ENCODE measurements at regions not wholly inside any gene's neighbourhood (a gene's known extent, or its start where the extent isn't known, plus 50 kb on each side); places are given as distances from the start of the nearest gene placed in this dataset.

DNA sequence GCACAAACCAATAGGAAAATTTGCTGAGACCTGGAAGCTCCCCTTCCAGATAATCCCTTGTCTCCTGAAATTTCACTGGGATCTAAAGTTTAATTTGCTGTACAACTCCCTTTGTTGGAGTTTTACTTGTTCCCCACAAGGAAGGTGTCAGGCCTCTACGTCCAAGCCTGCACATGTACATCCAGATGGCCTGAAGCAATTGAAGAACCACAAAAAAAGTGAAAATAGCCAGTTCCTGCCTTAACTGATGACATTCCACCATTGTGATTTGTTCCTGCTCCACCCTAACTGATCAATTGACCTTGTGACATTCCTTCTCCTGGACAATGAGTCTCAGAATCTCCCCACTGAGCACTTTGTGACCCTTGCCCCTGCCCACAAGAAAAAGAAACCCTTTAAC is 716.0 kb upstream of the PCDH20 start:
- no peak for TF ChIP-seq EZH2phosphoT487 (IDR thresholded peaks at IDR 0.05; ENCODE audit: low read length)
- TF ChIP-seq EZH2 (optimal IDR thresholded peaks at IDR 0.05; ENCODE audit: low read depth, low read length), result no peak
- TF ChIP-seq, protein P1, sequence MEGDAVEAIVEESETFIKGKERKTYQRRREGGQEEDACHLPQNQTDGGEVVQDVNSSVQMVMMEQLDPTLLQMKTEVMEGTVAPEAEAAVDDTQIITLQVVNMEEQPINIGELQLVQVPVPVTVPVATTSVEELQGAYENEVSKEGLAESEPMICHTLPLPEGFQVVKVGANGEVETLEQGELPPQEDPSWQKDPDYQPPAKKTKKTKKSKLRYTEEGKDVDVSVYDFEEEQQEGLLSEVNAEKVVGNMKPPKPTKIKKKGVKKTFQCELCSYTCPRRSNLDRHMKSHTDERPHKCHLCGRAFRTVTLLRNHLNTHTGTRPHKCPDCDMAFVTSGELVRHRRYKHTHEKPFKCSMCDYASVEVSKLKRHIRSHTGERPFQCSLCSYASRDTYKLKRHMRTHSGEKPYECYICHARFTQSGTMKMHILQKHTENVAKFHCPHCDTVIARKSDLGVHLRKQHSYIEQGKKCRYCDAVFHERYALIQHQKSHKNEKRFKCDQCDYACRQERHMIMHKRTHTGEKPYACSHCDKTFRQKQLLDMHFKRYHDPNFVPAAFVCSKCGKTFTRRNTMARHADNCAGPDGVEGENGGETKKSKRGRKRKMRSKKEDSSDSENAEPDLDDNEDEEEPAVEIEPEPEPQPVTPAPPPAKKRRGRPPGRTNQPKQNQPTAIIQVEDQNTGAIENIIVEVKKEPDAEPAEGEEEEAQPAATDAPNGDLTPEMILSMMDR (IDR thresholded peaks at IDR 0.05; ENCODE audit: low read length), result no peak
- no peak overlapping the region for H3K4me2 ChIP-seq (ENCODE audit: low read depth, low read length)

GRCh38 chr13:62130062-62130970 is 714.7 kb upstream of the PCDH20 start:
- Histone ChIP-seq H3K27ac (ENCODE audit: low read length) (no peak overlapping the region), H3K36me3 (replicated peaks; ENCODE audit: insufficient read depth, low read length) (no peaks in the 10 kb centered on the region), H3K4me2 (ENCODE audit: low read depth, low read length) (no peak overlapping the region), H3K9ac (ENCODE audit: low read length) (no peak overlapping the region), H4K20me1 (ENCODE audit: insufficient read depth, low read length) (no peaks in the 10 kb centered on the region), H3K27me3 (replicated peaks; ENCODE audit: insufficient read depth, low read length) (no peaks in the 10 kb centered on the region), H3K9me2 (replicated peaks; ENCODE audit: insufficient read depth, low read length) (no peaks in the 10 kb centered on the region), H2AFZ (ENCODE audit: low read length) (no peak overlapping the region), H3K9me3 (replicated peaks; ENCODE audit: insufficient read depth, low read length) (no peaks in the 10 kb centered on the region), H3K4me3 (ENCODE audit: low read length) (no peak overlapping the region), H3K4me1 (ENCODE audit: low read length) (no peaks in the 10 kb centered on the region), H3F3A (ENCODE audit: insufficient read depth, low read length) (no peaks in the 10 kb centered on the region), H3K79me2 (ENCODE audit: low read length) (no peaks in the 10 kb centered on the region)
- no peak for DNase-seq
- TF ChIP-seq EZH2 (optimal IDR thresholded peaks at IDR 0.05; ENCODE audit: low read depth, low read length), result no peak
- TF ChIP-seq EZH2phosphoT487 (IDR thresholded peaks at IDR 0.05; ENCODE audit: low read length), result no peak
- TF ChIP-seq, protein P1 (IDR thresholded peaks at IDR 0.05; ENCODE audit: low read length), result no peak

More for the DNA sequence above, 716.0 kb upstream of the PCDH20 start:
- Histone ChIP-seq H3F3A (ENCODE audit: insufficient read depth, low read length) (no peaks in the 10 kb centered on the region), H3K9me2 (replicated peaks; ENCODE audit: insufficient read depth, low read length) (no peaks in the 10 kb centered on the region), H3K4me1 (ENCODE audit: low read length) (no peaks in the 10 kb centered on the region), H2AFZ (ENCODE audit: low read length) (no peak overlapping the region), H3K4me3 (ENCODE audit: low read length) (no peak overlapping the region), H3K27ac (ENCODE audit: low read length) (no peak overlapping the region), H3K36me3 (replicated peaks; ENCODE audit: insufficient read depth, low read length) (no peaks in the 10 kb centered on the region), H3K79me2 (ENCODE audit: low read length) (no peaks in the 10 kb centered on the region), H4K20me1 (ENCODE audit: insufficient read depth, low read length) (no peaks in the 10 kb centered on the region), H3K9ac (ENCODE audit: low read length) (no peak overlapping the region), H3K9me3 (replicated peaks; ENCODE audit: insufficient read depth, low read length) (no peaks in the 10 kb centered on the region), H3K27me3 (replicated peaks; ENCODE audit: insufficient read depth, low read length) (no peaks in the 10 kb centered on the region)
- DNase-seq, result no peak

GRCh38 chr13:62129000-62129551 is 713.4 kb upstream of the PCDH20 start:
- no peak overlapping the region for H3K4me3 ChIP-seq (ENCODE audit: low read length)
- no peaks in the 10 kb centered on the region for H3K36me3 ChIP-seq (replicated peaks; ENCODE audit: insufficient read depth, low read length)
- no peak overlapping the region for H3K27ac ChIP-seq (ENCODE audit: low read length)
- no peak overlapping the region for H2AFZ ChIP-seq (ENCODE audit: low read length)
- H3K4me2 ChIP-seq (ENCODE audit: low read depth, low read length), result no peak overlapping the region
- no peaks in the 10 kb centered on the region for H4K20me1 ChIP-seq (ENCODE audit: insufficient read depth, low read length)
- no peaks in the 10 kb centered on the region for H3K9me3 ChIP-seq (replicated peaks; ENCODE audit: insufficient read depth, low read length)
- DNase-seq, result no peak
- no peaks in the 10 kb centered on the region for H3K9me2 ChIP-seq (replicated peaks; ENCODE audit: insufficient read depth, low read length)
- H3F3A ChIP-seq (ENCODE audit: insufficient read depth, low read length), result no peaks in the 10 kb centered on the region
- H3K4me1 ChIP-seq (ENCODE audit: low read length), result no peaks in the 10 kb centered on the region
- no peaks in the 10 kb centered on the region for H3K27me3 ChIP-seq (replicated peaks; ENCODE audit: insufficient read depth, low read length)
- TF ChIP-seq EZH2 (optimal IDR thresholded peaks at IDR 0.05; ENCODE audit: low read depth, low read length) (no peak), EZH2phosphoT487 (IDR thresholded peaks at IDR 0.05; ENCODE audit: low read length) (no peak)
- TF ChIP-seq, protein P1 (IDR thresholded peaks at IDR 0.05; ENCODE audit: low read length), result no peak
- no peak overlapping the region for H3K9ac ChIP-seq (ENCODE audit: low read length)
- H3K79me2 ChIP-seq (ENCODE audit: low read length), result no peaks in the 10 kb centered on the region

Data from MM.1S (cell line).